ENCODE measurements at regions not wholly inside any gene's neighbourhood (a gene's known extent, or its start where the extent isn't known, plus 50 kb on each side); places are given as distances from the start of the nearest gene placed in this dataset.

GRCh38 chr3:31390466-31390865 lies 142.3 kb upstream of the STT3B start:
- H3K4me1 ChIP-seq (ENCODE audit: control insufficient read depth, insufficient read depth, low read length): no peaks in the 10 kb centered on the region
- no TSS peak for BruUV-seq (replicated peaks)
- H3K4me3 ChIP-seq (ENCODE audit: insufficient read depth, low read depth, low read length): no peak overlapping the region
- POLR2A ChIA-PET (ENCODE audit: unreplicated experiment): no interaction called here
- no peak overlapping the region for H2AK5ac ChIP-seq (ENCODE audit: low read depth, low read length)
- no peaks in the 10 kb centered on the region for H3K9me3 ChIP-seq (ENCODE audit: control insufficient read depth, insufficient read depth, low read length)
- no peak overlapping the region for H3K4me2 ChIP-seq (ENCODE audit: low read depth, low read length)
- no peaks in the 10 kb centered on the region for H3K79me1 ChIP-seq (ENCODE audit: low read depth in 1 of 2, low read length in 2 of 2)
- TF ChIP-seq CTCF (conservative IDR thresholded peaks at IDR 0.05; ENCODE audit: low read depth, low read length): no peak
- TF ChIP-seq POLR2A (IDR thresholded peaks at IDR 0.05; ENCODE audit: low read depth, low read length): no peak
- TF ChIP-seq RCOR1 (IDR thresholded peaks at IDR 0.05; ENCODE audit: insufficient replicate concordance, low read length): no peak
- no peak for TF ChIP-seq NFE2L2 (IDR thresholded peaks at IDR 0.05; ENCODE audit: low read depth, low read length)
- no peak for TF ChIP-seq MAZ (IDR thresholded peaks at IDR 0.05; ENCODE audit: borderline replicate concordance, low read depth, low read length)
- TF ChIP-seq RAD21 (IDR thresholded peaks at IDR 0.05; ENCODE audit: low read length): no peak
- TF ChIP-seq MAFK (IDR thresholded peaks at IDR 0.05; ENCODE audit: low read depth, low read length): no peak
- no peak for TF ChIP-seq RFX5 (IDR thresholded peaks at IDR 0.05; ENCODE audit: low read depth, low read length)
- no peak for TF ChIP-seq CHD1 (IDR thresholded peaks at IDR 0.05; ENCODE audit: low read depth, low read length)
- no peak for TF ChIP-seq FOS (IDR thresholded peaks at IDR 0.05; ENCODE audit: low read depth, low read length)
- no peak for TF ChIP-seq BHLHE40 (IDR thresholded peaks at IDR 0.05; ENCODE audit: low read depth, low read length)
- no peak for TF ChIP-seq CEBPB (IDR thresholded peaks at IDR 0.05; ENCODE audit: low read depth, low read length)
- TF ChIP-seq ELK1 (IDR thresholded peaks at IDR 0.05; ENCODE audit: borderline replicate concordance, low read depth, low read length): no peak
- H2AK9ac ChIP-seq (replicated peaks; ENCODE audit: low read depth, low read length, poor library complexity): no peak overlapping the region
- no peak overlapping the region for H3K18ac ChIP-seq (ENCODE audit: low read depth, low read length)
- H3K27ac ChIP-seq (ENCODE audit: insufficient read depth, low read length): no peak overlapping the region
- no peak overlapping the region for H2BK120ac ChIP-seq (ENCODE audit: low read depth, low read length)
- no peak overlapping the region for H2AFZ ChIP-seq (replicated peaks; ENCODE audit: low read length, poor library complexity)
- no peaks in the 10 kb centered on the region for H4K20me1 ChIP-seq (ENCODE audit: insufficient read depth, low read length)
- ATAC-seq (ENCODE audit: low read depth) (no peak), DNase-seq (no peak)
- no peaks in the 10 kb centered on the region for H3K27me3 ChIP-seq (ENCODE audit: control insufficient read depth, insufficient read depth, low read length)
- no peak overlapping the region for H2BK5ac ChIP-seq (ENCODE audit: low read depth, low read length, poor library complexity, severe bottlenecking)
- no peak overlapping the region for H3K9ac ChIP-seq (ENCODE audit: low read depth, low read length)
- no peak overlapping the region for H2BK15ac ChIP-seq (ENCODE audit: low read depth, low read length)
- dilution Hi-C loops (cut with HindIII; ENCODE audit: low sequenced_read_pairs, unreplicated experiment): no loop called here
- H3K36me3 ChIP-seq (ENCODE audit: control insufficient read depth, insufficient read depth, low read length): no peaks in the 10 kb centered on the region
- WGBS, 2 experiments (ENCODE audit: extremely low coverage in 2 of 2, insufficient read length in 1 of 2): no CpG with 5 or more reads among the region's 2 CpGs
- no peak overlapping the region for H4K5ac ChIP-seq (ENCODE audit: low read depth, low read length)
- CTCF ChIA-PET: no interaction called here
- H4K91ac ChIP-seq (ENCODE audit: insufficient read depth, low read depth, low read length): no peak overlapping the region
- no peak overlapping the region for H2BK20ac ChIP-seq (ENCODE audit: low read depth, low read length)
- H4K8ac ChIP-seq (ENCODE audit: low read depth in 2 of 2, low read length in 2 of 2): no peak overlapping the region
- no peak overlapping the region for H3K14ac ChIP-seq (replicated peaks; ENCODE audit: low read depth, low read length)
- H3K23ac ChIP-seq (ENCODE audit: low read depth, low read length): no peak overlapping the region
- no peak overlapping the region for H3K4ac ChIP-seq (ENCODE audit: low read depth, low read length)
- intact Hi-C loops (cut with micrococcal nuclease): no loop called here
- H3K9me1 ChIP-seq (ENCODE audit: insufficient read depth, low read length): no peaks in the 10 kb centered on the region
- no peak overlapping the region for H3K56ac ChIP-seq (ENCODE audit: extremely low read depth, insufficient read depth, low read length)
- in situ Hi-C loops (cut with MboI; ENCODE audit: low sequenced_read_pairs): no loop called here

Measured in IMR-90 (cell line).